T-helper 17 cell (primary cell): ENCODE measurements at regions not wholly inside any gene's neighbourhood (a gene's known extent, or its start where the extent isn't known, plus 50 kb on each side); places are given as distances from the start of the nearest gene placed in this dataset.

Experiments
- ATAC-seq: fragments of 150-1000 bp; cut with Tn5 transposase; 2 replicates; pipeline ENCODE4 v1.10.0; 2021; ENCODE audit warnings: mild to moderate bottlenecking, moderate library complexity
- DNase-seq, 3 donors: peaks; one replicate each; pipeline versions ENCODE4 v3.0.0 to v3.0.0-alpha.2; 2020 to 2021
- H3K9me3 ChIP-seq: one replicate; pipeline ENCODE4 v1.7.0; 2013; ENCODE audit warnings: low read length, mild to moderate bottlenecking; ENCODE audit not compliant: control insufficient read depth, poor library complexity, severe bottlenecking
- H3K27ac Mint-ChIP-seq: one replicate; pipeline ENCODE4 v1.8.0; 2022; ENCODE audit warnings: mild to moderate bottlenecking, moderate library complexity, mixed read lengths
- H3K27me3 Mint-ChIP-seq: one replicate; pipeline ENCODE4 v1.8.0; 2022; ENCODE audit warnings: mixed read lengths
- H3K36me3 Mint-ChIP-seq: one replicate; pipeline ENCODE4 v1.8.0; 2022; ENCODE audit warnings: low read depth, mixed read lengths
- H3K4me1 Mint-ChIP-seq: one replicate; pipeline ENCODE4 v1.8.0; 2022; ENCODE audit warnings: mild to moderate bottlenecking, mixed read lengths
- H3K4me3 Mint-ChIP-seq: one replicate; pipeline ENCODE4 v1.8.0; 2022; ENCODE audit warnings: mild to moderate bottlenecking, moderate library complexity, mixed read lengths

- Mint-ChIP-seq H3K36me3 (peaks cover 3% of the 10 kb centered on the region), H3K4me1 (peaks cover 4% of the 10 kb centered on the region), H3K27ac (no peak overlapping the region), H3K27me3 (peaks cover 43% of the 10 kb centered on the region), H3K4me3 (no peak overlapping the region)
- DNase-seq (no peak), ATAC-seq (no peak)
- no peaks in the 10 kb centered on the region for H3K9me3 ChIP-seq
These were observed 87.1 kb downstream of the HS1BP3 start for GRCh38 chr2:20563833-20564232.

- Mint-ChIP-seq H3K36me3 (peaks cover 3% of the 10 kb centered on the region), H3K27ac (no peak overlapping the region)
These were observed 85.7 kb downstream of the HS1BP3 start for GRCh38 chr2:20565101-20565622.

GRCh38 chr2:20565623-20566236 is 85.2 kb downstream of the HS1BP3 start:
- no peaks in the 10 kb centered on the region for H3K9me3 ChIP-seq
- ATAC-seq (no peak), DNase-seq (no peak)
- Mint-ChIP-seq H3K36me3 (peaks cover 3% of the 10 kb centered on the region), H3K27ac (no peak overlapping the region), H3K27me3 (peaks cover 34% of the 10 kb centered on the region), H3K4me1 (peaks cover 4% of the 10 kb centered on the region), H3K4me3 (no peak overlapping the region)

More at GRCh38 chr2:20565101-20565622, 85.7 kb downstream of the HS1BP3 start:
- Mint-ChIP-seq H3K4me3 (no peak overlapping the region), H3K4me1 (peaks cover 4% of the 10 kb centered on the region), H3K27me3 (peaks cover 39% of the 10 kb centered on the region)
- H3K9me3 ChIP-seq, result no peaks in the 10 kb centered on the region
- ATAC-seq, result no peak
- no peak for DNase-seq

- H3K9me3 ChIP-seq, result no peaks in the 10 kb centered on the region
- no peak for ATAC-seq
- Mint-ChIP-seq H3K27me3 (peaks cover 31% of the 10 kb centered on the region), H3K4me3 (no peak overlapping the region), H3K4me1 (peaks cover 4% of the 10 kb centered on the region), H3K36me3 (peaks cover 2% of the 10 kb centered on the region), H3K27ac (peak overlapping the region; percentile 41)
- no peak for DNase-seq
These were observed 84.6 kb downstream of the HS1BP3 start for GRCh38 chr2:20566331-20566730.

- no peak for DNase-seq
- H3K4me1 Mint-ChIP-seq, result peaks cover 4% of the 10 kb centered on the region
- no peaks in the 10 kb centered on the region for H3K9me3 ChIP-seq
- H3K27ac Mint-ChIP-seq, result peak overlapping the region; percentile 49
- no peak for ATAC-seq
- H3K27me3 Mint-ChIP-seq, result peaks cover 25% of the 10 kb centered on the region
- no peaks in the 10 kb centered on the region for H3K36me3 Mint-ChIP-seq
- H3K4me3 Mint-ChIP-seq, result no peak overlapping the region
These were observed 83.6 kb downstream of the HS1BP3 start for GRCh38 chr2:20567159-20567925.
